ENCODE measurements at regions not wholly inside any gene's neighbourhood (a gene's known extent, or its start where the extent isn't known, plus 50 kb on each side); places are given as distances from the start of the nearest gene placed in this dataset.

DNA sequence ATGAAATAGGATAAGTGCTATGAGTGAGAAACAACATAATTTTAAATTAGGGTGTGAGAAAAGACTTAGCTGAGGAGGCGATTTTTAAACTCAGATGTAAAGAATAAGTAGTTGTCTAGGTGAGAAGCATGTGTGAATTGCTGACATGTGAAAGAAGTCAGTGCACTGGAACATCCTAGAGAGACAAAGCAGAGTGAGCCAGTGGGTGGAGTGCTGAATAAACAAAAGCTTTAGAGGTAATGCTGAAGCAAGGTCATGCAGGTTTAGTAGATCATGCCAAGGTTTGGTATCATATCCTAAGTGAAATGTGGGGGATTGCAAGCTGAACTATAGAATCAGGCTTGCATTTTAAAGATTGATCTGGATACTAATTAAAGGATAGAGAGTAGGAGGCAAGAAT is 89.4 kb downstream of the KIF2B start:
- TF ChIP-seq, protein P1, sequence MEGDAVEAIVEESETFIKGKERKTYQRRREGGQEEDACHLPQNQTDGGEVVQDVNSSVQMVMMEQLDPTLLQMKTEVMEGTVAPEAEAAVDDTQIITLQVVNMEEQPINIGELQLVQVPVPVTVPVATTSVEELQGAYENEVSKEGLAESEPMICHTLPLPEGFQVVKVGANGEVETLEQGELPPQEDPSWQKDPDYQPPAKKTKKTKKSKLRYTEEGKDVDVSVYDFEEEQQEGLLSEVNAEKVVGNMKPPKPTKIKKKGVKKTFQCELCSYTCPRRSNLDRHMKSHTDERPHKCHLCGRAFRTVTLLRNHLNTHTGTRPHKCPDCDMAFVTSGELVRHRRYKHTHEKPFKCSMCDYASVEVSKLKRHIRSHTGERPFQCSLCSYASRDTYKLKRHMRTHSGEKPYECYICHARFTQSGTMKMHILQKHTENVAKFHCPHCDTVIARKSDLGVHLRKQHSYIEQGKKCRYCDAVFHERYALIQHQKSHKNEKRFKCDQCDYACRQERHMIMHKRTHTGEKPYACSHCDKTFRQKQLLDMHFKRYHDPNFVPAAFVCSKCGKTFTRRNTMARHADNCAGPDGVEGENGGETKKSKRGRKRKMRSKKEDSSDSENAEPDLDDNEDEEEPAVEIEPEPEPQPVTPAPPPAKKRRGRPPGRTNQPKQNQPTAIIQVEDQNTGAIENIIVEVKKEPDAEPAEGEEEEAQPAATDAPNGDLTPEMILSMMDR (IDR thresholded peaks at IDR 0.05; ENCODE audit: low read depth, low read length), result no peak
- no peak for DNase-seq (ENCODE audit: low read depth in 2 of 2)
- no peak overlapping the region for H3K4me3 ChIP-seq (replicated peaks in 1 of 2; ENCODE audit: low read depth in 2 of 2, low read length in 2 of 2)

DNA sequence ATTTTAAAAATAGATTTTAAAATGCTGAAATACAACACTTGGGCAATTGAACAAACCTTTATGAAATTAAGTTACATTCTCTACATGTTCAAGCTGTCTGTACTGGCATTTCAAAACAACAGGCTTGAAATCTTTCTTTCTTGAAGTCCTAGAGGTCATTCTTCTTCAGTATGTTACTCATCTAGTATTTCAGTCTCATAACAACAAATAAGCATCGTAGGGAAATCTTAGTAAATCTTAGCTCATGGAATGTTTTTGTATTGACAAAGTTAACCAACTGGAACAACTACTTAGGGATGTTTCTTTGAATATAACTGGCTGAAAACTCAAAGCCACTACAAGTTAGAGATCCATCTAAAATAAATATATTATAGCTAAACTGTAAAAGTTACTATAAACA is 96.6 kb downstream of the KIF2B start:
- DNase-seq (ENCODE audit: low read depth in 2 of 2), result no peak
- TF ChIP-seq, protein P1 (IDR thresholded peaks at IDR 0.05; ENCODE audit: low read depth, low read length), result no peak
- no peak overlapping the region for H3K4me3 ChIP-seq (replicated peaks in 1 of 2; ENCODE audit: low read depth in 2 of 2, low read length in 2 of 2)

DNA sequence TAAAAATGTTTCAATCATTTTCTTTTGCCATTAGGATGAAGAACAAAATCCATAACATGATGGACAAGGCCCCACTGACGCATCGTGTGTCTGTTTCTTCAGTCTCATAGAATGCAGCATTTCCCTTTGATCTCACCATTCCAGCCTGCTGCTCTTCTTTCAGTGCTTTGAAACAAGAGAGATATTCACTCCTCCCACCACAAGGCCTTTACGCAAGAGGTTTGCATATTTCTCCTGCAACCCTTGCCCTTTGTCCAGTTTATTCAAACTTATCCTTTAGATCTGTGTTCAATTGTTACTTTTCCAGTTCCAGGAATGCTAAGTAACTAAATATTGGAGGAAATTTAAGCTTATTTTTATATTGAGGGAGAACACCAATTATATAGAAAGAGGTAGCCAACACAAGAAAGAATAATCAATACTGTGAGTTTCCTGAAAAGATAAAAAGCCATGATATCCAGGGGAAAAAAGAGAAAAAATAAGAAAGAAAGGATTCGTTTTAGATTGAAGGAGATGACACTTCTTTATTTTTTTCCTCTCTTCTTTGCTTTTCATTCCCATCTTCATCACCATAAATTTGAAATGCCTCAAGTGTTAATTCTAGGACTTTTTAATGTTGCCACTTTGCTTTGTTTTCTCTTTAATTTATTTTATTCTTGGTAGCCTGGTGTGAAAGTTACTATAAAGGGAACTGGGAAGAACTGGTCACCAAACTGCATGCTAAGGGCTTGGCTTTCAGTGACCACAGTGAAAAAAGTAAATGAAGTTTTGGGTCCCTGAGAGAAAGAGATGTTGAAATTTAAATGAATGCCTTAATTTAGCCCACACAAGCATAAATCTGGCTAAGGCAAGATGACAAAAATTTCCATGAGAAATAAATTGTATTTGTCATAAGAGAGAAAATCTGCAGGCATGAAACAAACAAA is 102.1 kb downstream of the KIF2B start:
- H3K4me3 ChIP-seq (replicated peaks in 1 of 2; ENCODE audit: low read depth in 2 of 2, low read length in 2 of 2), result no peak overlapping the region
- TF ChIP-seq, protein P1 (IDR thresholded peaks at IDR 0.05; ENCODE audit: low read depth, low read length), result no peak
- no peak for DNase-seq (ENCODE audit: low read depth in 2 of 2)

DNA sequence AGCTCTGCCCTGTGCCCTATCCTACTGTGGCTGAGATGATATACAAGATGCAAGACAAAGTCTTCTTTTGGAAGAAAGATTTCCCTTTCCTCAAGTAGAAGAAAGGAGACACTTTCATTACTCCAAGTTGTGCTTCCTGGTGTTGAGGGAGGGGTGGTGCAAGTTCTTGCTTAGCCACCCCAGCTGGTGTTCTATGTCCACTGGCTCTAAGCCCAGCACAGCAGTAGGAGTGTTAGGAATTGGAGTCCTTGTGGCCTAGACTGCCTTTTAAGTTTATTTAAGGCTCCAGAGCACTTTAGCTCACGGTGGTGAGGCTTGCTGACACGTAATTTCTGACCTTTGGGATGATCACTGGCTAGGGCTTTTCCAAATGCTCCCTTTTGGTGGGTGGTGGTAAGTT is 109.7 kb downstream of the KIF2B start:
- DNase-seq (ENCODE audit: low read depth in 2 of 2), result no peak
- no peak overlapping the region for H3K4me3 ChIP-seq (replicated peaks in 1 of 2; ENCODE audit: low read depth in 2 of 2, low read length in 2 of 2)
- TF ChIP-seq, protein P1 (IDR thresholded peaks at IDR 0.05; ENCODE audit: low read depth, low read length), result no peak

DNA sequence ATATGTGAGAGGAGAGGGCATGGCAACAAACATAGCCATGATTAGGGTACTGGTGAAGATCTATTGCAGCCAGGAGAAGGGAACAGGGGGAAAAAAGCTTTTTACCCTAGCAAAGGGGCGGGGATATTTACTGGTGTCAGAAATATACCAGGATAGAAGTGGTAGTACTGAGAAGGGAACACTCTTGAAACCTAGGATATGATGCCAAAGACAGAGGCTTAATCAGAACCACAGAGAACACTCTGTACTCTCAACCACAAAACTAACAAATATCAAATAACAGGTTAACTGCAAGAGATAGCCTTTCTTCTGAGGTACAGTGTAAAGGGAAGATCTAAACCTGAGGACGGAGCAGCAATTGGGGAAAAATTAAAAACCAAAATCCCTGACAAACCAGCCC is 112.2 kb downstream of the KIF2B start:
- TF ChIP-seq, protein P1 (IDR thresholded peaks at IDR 0.05; ENCODE audit: low read depth, low read length), result no peak
- no peak for DNase-seq (ENCODE audit: low read depth in 2 of 2)

DNA sequence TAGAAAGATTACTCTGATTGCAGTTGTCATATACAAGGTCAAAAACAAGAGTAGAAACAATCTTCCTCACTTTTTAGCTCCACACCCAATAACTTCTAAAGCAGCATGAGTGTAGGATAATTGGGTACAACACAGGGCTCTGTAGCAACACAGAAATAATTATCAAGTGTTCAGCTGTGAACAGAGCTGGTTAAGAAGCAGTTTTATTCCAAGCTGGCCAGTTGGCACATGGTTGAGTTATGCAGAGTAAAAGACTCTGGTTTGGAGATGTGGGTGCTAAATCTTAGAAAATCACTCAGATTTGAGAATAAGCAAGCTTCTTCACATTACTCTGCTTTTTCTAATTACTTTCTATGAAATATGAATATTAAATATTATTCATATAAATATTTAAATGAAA is 118.5 kb downstream of the KIF2B start:
- H3K4me3 ChIP-seq (replicated peaks in 1 of 2; ENCODE audit: low read depth in 2 of 2, low read length in 2 of 2), result no peak overlapping the region
- TF ChIP-seq, protein P1 (IDR thresholded peaks at IDR 0.05; ENCODE audit: low read depth, low read length), result no peak
- no peak for DNase-seq (ENCODE audit: low read depth in 2 of 2)

More for the DNA sequence above, 112.2 kb downstream of the KIF2B start:
- H3K4me3 ChIP-seq (replicated peaks in 1 of 2; ENCODE audit: low read depth in 2 of 2, low read length in 2 of 2), result no peak overlapping the region
